Motor neuron (in vitro differentiated cells): ENCODE measurements at regions not wholly inside any gene's neighbourhood (a gene's known extent, or its start where the extent isn't known, plus 50 kb on each side); places are given as distances from the start of the nearest gene placed in this dataset.
"Not testable (repeated sequence)": the region's sequence is repeated elsewhere in the genome, so short reads cannot be mapped to it uniquely, and the experiment has no call there.

Source experiments
- ATAC-seq, 8 experiments: fragments of 200-7000 bp; cut with Tn5 transposase; replicated peaks in 6 of 8; 2 replicates each; pipeline ENCODE4 v1.8.0; 2021; ENCODE audit warnings: mild to moderate bottlenecking in 8 of 8, moderate library complexity in 8 of 8
- H3K27ac ChIP-seq, 2 donors: fragments of 250-450 bp; sonication (Bioruptor Pico); 2 replicates each; pipeline ENCODE4 v1.9.0; 2021; ENCODE audit warnings: antibody characterized with exemption in 2 of 2, mild to moderate bottlenecking in 2 of 2, moderate library complexity in 1 of 2
- H3K4me1 ChIP-seq, 2 donors: fragments of 250-450 bp; sonication (Bioruptor Pico); replicated peaks in 1 of 2; 2 replicates each; pipeline ENCODE4 v1.6.1; 2021; ENCODE audit warnings: antibody characterized with exemption in 2 of 2, mild to moderate bottlenecking in 2 of 2, moderate library complexity in 1 of 2
- H3K4me3 ChIP-seq, 5 donors: fragments of 250-450 bp; sonication (Bioruptor Pico); 2 replicates each; pipeline ENCODE4 v1.9.0; 2021; ENCODE audit warnings: antibody characterized with exemption in 5 of 5, mild to moderate bottlenecking in 5 of 5, moderate library complexity in 4 of 5
- WGBS, 10 experiments: fragments of 450-650 bp; shearing (Covaris generic); methylation state at CpG; one replicate each; pipeline ENCODE4 v1.0.0; 2022; 5-methylcytosine and 5-hydroxymethylcytosine counted together
- in situ Hi-C, 9 experiments: fragments of 400-800 bp; cut with MboI; loops; one replicate each; pipeline ENCODE4 v1.15.0; 2021; ENCODE audit warnings: low sequenced_read_pairs in 9 of 9, low pct_unique_long_range_greater_than_20kb in 2 of 9; ENCODE audit not compliant: unreplicated experiment in 9 of 9

DNA sequence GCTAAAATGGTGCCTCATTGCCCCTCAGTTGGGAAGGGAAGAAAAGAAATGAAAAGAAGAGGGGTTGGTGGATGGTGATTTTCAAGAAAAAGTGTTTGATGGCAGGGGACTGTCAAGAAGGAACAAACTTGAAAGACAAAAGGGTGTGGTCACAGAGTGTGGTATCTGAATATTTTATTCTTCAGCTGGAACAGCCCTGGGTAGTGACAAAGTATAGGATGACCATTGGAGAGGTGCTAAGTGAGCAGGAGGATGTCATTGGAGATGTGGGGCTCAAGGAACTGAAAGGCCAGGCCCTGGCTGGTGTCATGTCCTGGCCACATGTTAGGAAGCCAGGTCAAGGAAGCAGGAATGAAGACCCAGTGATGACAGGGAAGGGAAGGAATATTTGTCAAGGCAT, 71.0 kb upstream of the CD55 start:
- Histone ChIP-seq H3K27ac (no peak overlapping the region), H3K4me3 (no peak overlapping the region), H3K4me1 (no peaks in the 10 kb centered on the region)
- peak in 2 of 8 experiments; percentile 68 to 69 for ATAC-seq
- in situ Hi-C loops: loop anchor here in 1 of 9 experiments (25.0 kb wide), 1 partner anchor 163 kb away; the partner anchor contains the start of gene C4BPB

DNA sequence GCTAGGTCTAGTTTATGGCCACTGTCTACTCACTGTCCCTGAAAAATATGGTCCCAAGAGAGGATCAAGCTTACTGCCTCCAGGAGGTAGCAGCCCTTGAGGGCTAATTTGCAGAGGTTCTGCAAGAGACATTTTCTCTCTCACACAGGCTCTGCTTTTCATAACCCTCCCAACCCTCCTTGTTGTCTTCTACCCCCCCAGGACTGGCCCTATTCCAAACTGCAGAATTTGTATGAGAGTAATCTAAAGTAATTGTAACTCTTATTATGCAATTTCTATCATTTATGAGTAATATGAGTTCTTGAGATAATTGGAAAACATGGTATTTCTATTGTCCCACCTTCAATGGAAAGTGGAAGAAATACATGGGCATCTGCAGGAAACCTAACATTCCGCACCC, 70.4 kb upstream of the CD55 start:
- Histone ChIP-seq H3K4me1 (no peaks in the 10 kb centered on the region), H3K4me3 (no peak overlapping the region), H3K27ac (no peak overlapping the region)
- in situ Hi-C loops: loop anchor here in 1 of 9 experiments (25.0 kb wide), 1 partner anchor 164 kb away; the partner anchor contains the start of gene C4BPB
- WGBS, 10 experiments: 60 to 100% (median 86%) methylated on average over 1 of the region's 1 CpG; no CpG with 5 or more reads in 2 of the 10 experiments
- no peak for ATAC-seq

DNA sequence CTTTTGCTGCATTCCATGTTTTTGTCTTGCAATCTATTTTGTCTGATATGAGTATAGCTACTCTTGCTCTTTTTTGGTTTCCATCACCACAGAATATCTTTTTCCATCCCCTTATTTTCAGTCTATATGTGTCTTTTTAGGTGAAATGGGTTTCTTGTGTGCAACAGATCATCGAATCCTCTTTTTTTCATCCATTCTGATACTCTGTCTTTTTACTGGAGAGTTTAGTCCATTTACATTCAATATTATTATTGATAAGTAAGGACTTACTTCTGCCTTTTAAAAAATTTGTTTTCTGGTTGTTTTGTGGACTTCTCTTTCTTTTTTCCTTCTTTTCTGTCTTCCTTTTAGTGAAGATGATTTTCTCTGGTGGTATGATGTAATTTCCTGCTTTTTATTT, 64.6 kb upstream of the CD55 start:
- Histone ChIP-seq H3K4me3 (no peak overlapping the region), H3K27ac (no peak overlapping the region), H3K4me1 (no peaks in the 10 kb centered on the region)
- in situ Hi-C loops: loop anchor here in 1 of 9 experiments (25.0 kb wide), 1 partner anchor 170 kb away; the partner anchor contains the start of gene C4BPB
- 27 to 100% (median 77%) methylated on average over 1 of the region's 1 CpG; no CpG with 5 or more reads in 1 of the 10 experiments for WGBS, 10 experiments
- ATAC-seq: no peak

DNA sequence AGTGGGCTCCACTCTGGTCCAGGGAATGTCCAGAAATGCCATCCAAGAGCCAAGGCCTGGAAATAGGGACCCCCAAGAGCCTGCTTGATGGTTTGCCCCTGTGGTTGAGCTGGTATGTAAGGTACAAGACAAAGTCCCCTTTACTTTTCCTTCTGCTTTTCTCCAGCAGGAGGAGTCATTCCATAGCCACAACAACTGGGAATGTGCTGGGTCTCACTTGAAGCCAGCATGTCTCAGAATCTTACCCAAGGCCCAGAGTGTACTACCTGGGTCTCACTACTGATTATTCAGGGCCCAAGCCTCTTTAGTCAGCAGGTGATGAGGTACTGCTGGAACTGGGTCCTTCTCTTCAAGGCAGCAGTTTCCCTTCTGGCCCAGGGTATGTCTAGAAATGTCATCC, 62.1 kb upstream of the CD55 start:
- Histone ChIP-seq H3K27ac (no peak overlapping the region), H3K4me3 (no peak overlapping the region), H3K4me1 (no peaks in the 10 kb centered on the region)
- peak in 3 of 8 experiments; percentile 73 to 88 (median 83) for ATAC-seq
- in situ Hi-C loops: loop anchor here in 1 of 9 experiments (25.0 kb wide), 1 partner anchor 172 kb away; the partner anchor contains the start of gene C4BPB

DNA sequence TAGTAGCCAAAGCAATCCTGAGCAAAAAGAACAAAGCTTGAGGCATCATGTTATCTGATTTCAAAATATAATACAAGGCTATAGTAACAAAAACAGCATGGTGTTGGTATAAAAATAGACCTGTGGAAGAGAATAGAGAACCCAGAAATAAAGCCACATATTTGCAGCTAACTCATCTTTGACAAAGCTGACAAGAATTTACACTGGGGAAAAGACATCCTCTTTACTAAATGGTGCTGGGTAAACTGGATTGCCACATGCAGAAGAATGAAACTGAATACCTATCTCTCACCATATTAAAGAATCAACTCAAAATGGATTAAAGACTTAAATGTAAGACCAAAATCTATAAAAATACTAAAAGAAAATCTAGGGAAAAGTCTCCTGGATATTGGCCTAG, 59.5 kb upstream of the CD55 start:
- H3K27ac ChIP-seq: no peak overlapping the region
- in situ Hi-C loops: loop anchor here in 1 of 9 experiments (25.0 kb wide), 1 partner anchor 175 kb away; the partner anchor contains the start of gene C4BPB
- H3K4me1 ChIP-seq: no peaks in the 10 kb centered on the region
- no peak overlapping the region for H3K4me3 ChIP-seq
- no peak for ATAC-seq

DNA sequence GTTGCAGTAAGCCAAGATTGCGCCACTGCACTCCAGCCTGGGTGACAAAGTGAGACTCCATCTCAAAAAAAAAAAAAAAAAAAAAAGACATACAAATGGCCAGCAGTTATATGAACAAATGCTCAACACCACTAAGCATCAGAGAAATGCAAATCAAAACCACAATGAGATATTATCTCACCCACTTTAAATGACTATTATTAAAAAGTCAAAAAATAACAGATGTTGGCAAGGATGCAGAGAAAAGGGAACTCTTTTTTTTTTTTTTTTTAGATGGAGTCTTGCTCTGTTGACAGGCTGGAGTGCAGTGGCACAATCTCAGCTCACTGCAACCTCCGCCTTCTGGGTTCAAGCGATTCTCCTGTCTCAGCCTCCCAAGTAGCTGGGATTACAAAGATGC, 58.6 kb upstream of the CD55 start:
- in situ Hi-C loops: loop anchor here in 1 of 9 experiments (25.0 kb wide), 1 partner anchor 176 kb away; the partner anchor contains the start of gene C4BPB
- not testable (repeated sequence) for H3K4me1 ChIP-seq, H3K27ac ChIP-seq, H3K4me3 ChIP-seq
- 92 to 100% (median 97%) methylated on average over 2 to 3 of the region's 3 CpGs; no CpG with 5 or more reads in 6 of the 10 experiments for WGBS, 10 experiments
- ATAC-seq: peak in 1 of 8 experiments; percentile 23

DNA sequence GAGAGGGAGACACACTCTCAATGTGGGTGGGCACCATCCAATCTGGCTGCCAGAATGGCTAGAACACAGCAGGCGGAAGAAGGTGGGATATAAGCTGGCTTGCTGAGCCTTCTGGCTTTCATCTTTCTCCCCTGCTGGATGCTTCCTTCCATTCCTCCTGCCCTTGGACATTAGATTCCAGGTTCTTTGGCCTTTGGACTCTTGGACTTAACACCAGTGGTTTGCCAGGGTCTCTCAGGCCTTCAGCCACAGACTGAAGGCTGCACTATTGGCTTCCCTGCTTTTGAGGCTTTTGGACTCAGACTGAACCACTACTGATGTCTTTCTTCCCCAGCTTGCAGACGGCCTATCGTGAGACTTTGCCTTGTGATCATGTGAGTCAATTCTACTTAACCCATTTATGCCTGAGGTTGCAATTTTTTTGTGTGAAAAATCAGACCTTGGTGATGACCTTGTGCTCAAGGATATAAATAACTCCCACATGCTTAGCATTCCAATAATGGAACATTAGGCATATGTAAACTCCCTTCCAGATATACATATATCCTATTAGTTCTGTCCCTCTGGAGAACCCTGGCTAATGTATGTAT, 56.7 kb upstream of the CD55 start:
- no peak for ATAC-seq
- in situ Hi-C loops: loop anchor here in 1 of 9 experiments (25.0 kb wide), 1 partner anchor 177 kb away; the partner anchor contains the start of gene C4BPB
- whole genome bisulfite sequencing, 10 experiments: 30 to 100% (median 83%) methylated on average over 2 to 3 of the region's 3 CpGs; no CpG with 5 or more reads in 3 of the 10 experiments

DNA sequence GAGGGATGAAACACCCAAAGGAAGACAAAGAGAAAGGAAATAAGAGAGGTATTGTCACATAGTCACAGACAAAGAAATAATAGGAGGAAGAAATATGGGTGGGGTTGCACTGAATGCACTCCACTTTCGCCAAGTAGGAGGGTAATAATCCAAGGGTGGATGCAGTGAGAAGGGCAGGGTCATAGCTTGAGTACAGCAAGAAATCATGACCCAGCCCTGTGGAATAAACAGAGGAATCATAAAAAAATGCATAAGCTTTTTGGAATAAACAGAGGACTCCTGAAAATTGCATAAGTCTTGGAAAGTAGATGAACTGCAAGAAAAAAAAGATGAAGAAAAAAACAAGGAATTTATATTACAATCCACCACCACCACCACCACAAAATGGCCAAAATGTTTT, 53.1 kb upstream of the CD55 start:
- in situ Hi-C loops: loop anchor here in 1 of 9 experiments (25.0 kb wide), 1 partner anchor 181 kb away; the partner anchor contains the start of gene C4BPB
- Histone ChIP-seq H3K27ac (no peak overlapping the region), H3K4me1 (no peaks in the 10 kb centered on the region), H3K4me3 (no peak overlapping the region)
- WGBS, 10 experiments: 0 to 89% (median 66%) methylated on average over 1 of the region's 1 CpG; no CpG with 5 or more reads in 2 of the 10 experiments
- peak in 2 of 8 experiments; percentile 97 to 98 for ATAC-seq

More for the DNA sequence above, 56.7 kb upstream of the CD55 start:
- no peak overlapping the region for H3K27ac ChIP-seq
- H3K4me1 ChIP-seq: no peaks in the 10 kb centered on the region
- no peak overlapping the region for H3K4me3 ChIP-seq

DNA sequence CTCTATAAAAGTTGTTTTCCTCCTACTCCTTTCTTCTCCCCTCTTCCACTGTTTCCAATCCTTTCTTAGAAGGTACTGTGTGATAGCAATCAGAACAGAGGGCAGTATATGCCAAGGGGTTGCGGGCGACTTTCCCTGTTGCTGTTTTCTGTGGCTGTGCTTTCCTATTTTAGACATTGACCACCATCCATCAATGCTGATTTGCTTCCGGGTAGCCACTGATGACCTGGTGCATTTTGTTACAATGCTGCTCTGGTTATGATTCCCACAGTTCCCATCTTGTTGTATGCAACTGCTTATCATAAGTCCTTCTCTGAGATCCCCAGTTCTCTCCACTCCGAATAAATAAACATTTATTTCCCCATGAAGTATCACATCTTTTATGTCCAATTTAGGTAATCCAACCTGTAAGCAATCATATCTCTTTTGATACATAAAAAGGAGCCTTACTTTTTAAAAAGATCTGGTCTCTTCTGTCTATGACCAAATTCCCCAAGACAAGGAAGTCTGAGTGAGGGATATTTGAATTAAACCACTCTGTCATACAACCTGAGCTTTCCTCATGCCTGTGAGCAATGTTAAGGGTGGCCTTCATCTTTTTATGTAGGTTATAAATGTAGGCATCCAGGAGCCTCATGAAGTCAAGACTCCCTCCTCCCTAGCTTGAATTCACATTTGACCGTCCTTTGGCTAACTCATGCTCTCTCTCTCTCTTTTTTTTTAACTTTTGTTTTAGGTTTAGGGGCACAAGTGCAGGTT, 52.5 kb upstream of the CD55 start:
- in situ Hi-C loops: loop anchor here in 1 of 9 experiments (25.0 kb wide), 1 partner anchor 182 kb away; the partner anchor contains the start of gene C4BPB

More for the DNA sequence above, 52.5 kb upstream of the CD55 start:
- no peak overlapping the region for H3K27ac ChIP-seq
- WGBS, 10 experiments: 52 to 100% (median 89%) methylated on average over 1 to 5 of the region's 5 CpGs; no CpG with 5 or more reads in 1 of the 10 experiments
- no peak overlapping the region for H3K4me3 ChIP-seq
- ATAC-seq: peak in 1 of 8 experiments; percentile 14
- H3K4me1 ChIP-seq: no peaks in the 10 kb centered on the region
